ENCODE measurements at regions not wholly inside any gene's neighbourhood (a gene's known extent, or its start where the extent isn't known, plus 50 kb on each side); places are given as distances from the start of the nearest gene placed in this dataset.

GRCh38 chr3:13688824-13689223 is 139.9 kb downstream of the FBLN2 start:
- DNase-seq: no peak

DNA sequence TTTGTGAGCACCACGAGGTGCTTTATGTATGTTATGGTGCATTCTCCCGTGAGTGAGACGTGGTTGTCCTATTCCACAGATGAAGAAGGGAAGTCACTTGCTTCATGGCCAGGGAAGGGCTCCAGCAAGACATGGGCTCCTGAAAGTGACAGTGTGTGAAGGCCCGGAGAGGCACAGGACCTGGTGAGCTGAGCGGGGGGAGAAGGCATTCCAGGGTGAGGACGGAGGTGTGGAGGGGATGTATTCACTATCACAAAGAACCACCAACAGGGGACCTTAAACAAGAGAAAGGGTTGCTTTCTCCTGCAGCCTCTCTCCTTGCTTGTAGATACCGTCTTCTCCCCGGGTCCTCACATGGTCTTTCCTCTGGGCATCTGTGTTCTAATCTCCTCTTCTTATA is 139.1 kb downstream of the FBLN2 start:
- no peak for DNase-seq
